ENCODE measurements at regions not wholly inside any gene's neighbourhood (a gene's known extent, or its start where the extent isn't known, plus 50 kb on each side); places are given as distances from the start of the nearest gene placed in this dataset.

- H3K36me3 ChIP-seq (ENCODE audit: control insufficient read depth in 3 of 3, insufficient read depth in 2 of 3, low read depth in 1 of 3, low read length in 3 of 3) = no peaks in the 10 kb centered on the region
- no peak overlapping the region for H3K27ac ChIP-seq (ENCODE audit: low read depth in 1 of 3, low read length in 2 of 3)
- H3K4me3 ChIP-seq (ENCODE audit: low read depth in 1 of 3, low read length in 3 of 3) = no peak overlapping the region
- H3K4me1 ChIP-seq (ENCODE audit: control insufficient read depth in 3 of 3, insufficient read depth in 2 of 3, low read depth in 1 of 3, low read length in 2 of 3) = no peaks in the 10 kb centered on the region
- DNase-seq (no peak), FAIRE-seq (no peak)
- WGBS, 3 donors = 81 to 86% (median 82%) methylated on average over 1 of the region's 1 CpG
- H3K27me3 ChIP-seq (ENCODE audit: control insufficient read depth in 3 of 3, insufficient read depth in 3 of 3, low read length in 3 of 3) = no peaks in the 10 kb centered on the region
- H3K9me3 ChIP-seq (ENCODE audit: control insufficient read depth in 2 of 2, insufficient read depth in 1 of 2, low read depth in 1 of 2, low read length in 1 of 2) = no peaks in the 10 kb centered on the region
Measured at GRCh38 chr14:30257946-30258661, 300.9 kb upstream of the G2E3 start.

GRCh38 chr14:30260833-30261607, 297.9 kb upstream of the G2E3 start:
- DNase-seq (no peak), FAIRE-seq (no peak)
- Histone ChIP-seq H3K9me3 (ENCODE audit: control insufficient read depth in 2 of 2, insufficient read depth in 1 of 2, low read depth in 1 of 2, low read length in 1 of 2) (no peaks in the 10 kb centered on the region), H3K4me1 (ENCODE audit: control insufficient read depth in 3 of 3, insufficient read depth in 2 of 3, low read depth in 1 of 3, low read length in 2 of 3) (no peaks in the 10 kb centered on the region), H3K36me3 (ENCODE audit: control insufficient read depth in 3 of 3, insufficient read depth in 2 of 3, low read depth in 1 of 3, low read length in 3 of 3) (no peaks in the 10 kb centered on the region), H3K27ac (ENCODE audit: low read depth in 1 of 3, low read length in 2 of 3) (no peak overlapping the region), H3K4me3 (ENCODE audit: low read depth in 1 of 3, low read length in 3 of 3) (no peak overlapping the region), H3K27me3 (ENCODE audit: control insufficient read depth in 3 of 3, insufficient read depth in 3 of 3, low read length in 3 of 3) (no peaks in the 10 kb centered on the region)
- WGBS, 3 donors = 73 to 77% (median 75%) methylated on average over 9 of the region's 9 CpGs

GRCh38 chr14:30264161-30264560, 294.8 kb upstream of the G2E3 start:
- peaks cover 0 to 4% (median 0%) of the 10 kb centered on the region in 3 donors for H3K27me3 ChIP-seq (ENCODE audit: control insufficient read depth in 3 of 3, insufficient read depth in 3 of 3, low read length in 3 of 3)
- H3K36me3 ChIP-seq (ENCODE audit: control insufficient read depth in 3 of 3, insufficient read depth in 2 of 3, low read depth in 1 of 3, low read length in 3 of 3) = no peaks in the 10 kb centered on the region
- DNase-seq (no peak), FAIRE-seq (no peak)
- H3K4me1 ChIP-seq (ENCODE audit: control insufficient read depth in 3 of 3, insufficient read depth in 2 of 3, low read depth in 1 of 3, low read length in 2 of 3) = no peaks in the 10 kb centered on the region
- no peaks in the 10 kb centered on the region for H3K9me3 ChIP-seq (ENCODE audit: control insufficient read depth in 2 of 2, insufficient read depth in 1 of 2, low read depth in 1 of 2, low read length in 1 of 2)
- no peak overlapping the region for H3K27ac ChIP-seq (ENCODE audit: low read depth in 1 of 3, low read length in 2 of 3)
- H3K4me3 ChIP-seq (ENCODE audit: low read depth in 1 of 3, low read length in 3 of 3) = no peak overlapping the region

- Histone ChIP-seq H3K27ac (ENCODE audit: low read depth in 1 of 3, low read length in 2 of 3) (no peak overlapping the region), H3K9me3 (ENCODE audit: control insufficient read depth in 2 of 2, insufficient read depth in 1 of 2, low read depth in 1 of 2, low read length in 1 of 2) (no peaks in the 10 kb centered on the region), H3K4me1 (ENCODE audit: control insufficient read depth in 3 of 3, insufficient read depth in 2 of 3, low read depth in 1 of 3, low read length in 2 of 3) (no peaks in the 10 kb centered on the region), H3K27me3 (ENCODE audit: control insufficient read depth in 3 of 3, insufficient read depth in 3 of 3, low read length in 3 of 3) (peaks cover 0 to 7% (median 0%) of the 10 kb centered on the region in 3 donors), H3K4me3 (ENCODE audit: low read depth in 1 of 3, low read length in 3 of 3) (no peak overlapping the region), H3K36me3 (ENCODE audit: control insufficient read depth in 3 of 3, insufficient read depth in 2 of 3, low read depth in 1 of 3, low read length in 3 of 3) (no peaks in the 10 kb centered on the region)
- FAIRE-seq = no peak
- no peak for DNase-seq
- WGBS, 3 donors = 72 to 83% (median 72%) methylated on average over 3 of the region's 3 CpGs
Measured at GRCh38 chr14:30266290-30266689, 292.7 kb upstream of the G2E3 start.

- FAIRE-seq (no peak), DNase-seq (no peak)
- H3K9me3 ChIP-seq (ENCODE audit: control insufficient read depth in 2 of 2, insufficient read depth in 1 of 2, low read depth in 1 of 2, low read length in 1 of 2) = no peaks in the 10 kb centered on the region
- H3K27ac ChIP-seq (ENCODE audit: low read depth in 1 of 3, low read length in 2 of 3) = no peak overlapping the region
- no peak overlapping the region for H3K4me3 ChIP-seq (ENCODE audit: low read depth in 1 of 3, low read length in 3 of 3)
- WGBS, 3 donors = 58 to 62% (median 59%) methylated on average over 1 of the region's 1 CpG
- H3K27me3 ChIP-seq (ENCODE audit: control insufficient read depth in 3 of 3, insufficient read depth in 3 of 3, low read length in 3 of 3) = peaks cover 0 to 7% (median 0%) of the 10 kb centered on the region in 3 donors
- no peaks in the 10 kb centered on the region for H3K36me3 ChIP-seq (ENCODE audit: control insufficient read depth in 3 of 3, insufficient read depth in 2 of 3, low read depth in 1 of 3, low read length in 3 of 3)
- no peaks in the 10 kb centered on the region for H3K4me1 ChIP-seq (ENCODE audit: control insufficient read depth in 3 of 3, insufficient read depth in 2 of 3, low read depth in 1 of 3, low read length in 2 of 3)
Measured at GRCh38 chr14:30267141-30267540, 291.8 kb upstream of the G2E3 start.

- H3K36me3 ChIP-seq (ENCODE audit: control insufficient read depth in 3 of 3, insufficient read depth in 2 of 3, low read depth in 1 of 3, low read length in 3 of 3) = no peaks in the 10 kb centered on the region
- DNase-seq (peak; percentile 73 to 84), FAIRE-seq (no peak)
- no peak overlapping the region for H3K4me3 ChIP-seq (ENCODE audit: low read depth in 1 of 3, low read length in 3 of 3)
- H3K27ac ChIP-seq (ENCODE audit: low read depth in 1 of 3, low read length in 2 of 3) = no peak overlapping the region
- H3K9me3 ChIP-seq (ENCODE audit: control insufficient read depth in 2 of 2, insufficient read depth in 1 of 2, low read depth in 1 of 2, low read length in 1 of 2) = no peaks in the 10 kb centered on the region
- peaks cover 0 to 7% (median 0%) of the 10 kb centered on the region in 3 donors for H3K27me3 ChIP-seq (ENCODE audit: control insufficient read depth in 3 of 3, insufficient read depth in 3 of 3, low read length in 3 of 3)
- 30 to 33% (median 31%) methylated on average over 29 of the region's 29 CpGs for WGBS, 3 donors
- no peaks in the 10 kb centered on the region for H3K4me1 ChIP-seq (ENCODE audit: control insufficient read depth in 3 of 3, insufficient read depth in 2 of 3, low read depth in 1 of 3, low read length in 2 of 3)
Measured at GRCh38 chr14:30270200-30271161, 288.5 kb upstream of the G2E3 start.

GRCh38 chr14:30271811-30272323, 287.1 kb upstream of the G2E3 start:
- 71 to 81% (median 79%) methylated on average over 6 of the region's 6 CpGs for WGBS, 3 donors

More at GRCh38 chr14:30271811-30272323, 287.1 kb upstream of the G2E3 start:
- FAIRE-seq (no peak), DNase-seq (no peak)
- H3K9me3 ChIP-seq (ENCODE audit: control insufficient read depth in 2 of 2, insufficient read depth in 1 of 2, low read depth in 1 of 2, low read length in 1 of 2) = no peaks in the 10 kb centered on the region
- H3K27me3 ChIP-seq (ENCODE audit: control insufficient read depth in 3 of 3, insufficient read depth in 3 of 3, low read length in 3 of 3) = peaks cover 0 to 7% (median 0%) of the 10 kb centered on the region in 3 donors
- no peaks in the 10 kb centered on the region for H3K4me1 ChIP-seq (ENCODE audit: control insufficient read depth in 3 of 3, insufficient read depth in 2 of 3, low read depth in 1 of 3, low read length in 2 of 3)
- no peak overlapping the region for H3K27ac ChIP-seq (ENCODE audit: low read depth in 1 of 3, low read length in 2 of 3)
- H3K4me3 ChIP-seq (ENCODE audit: low read depth in 1 of 3, low read length in 3 of 3) = no peak overlapping the region
- no peaks in the 10 kb centered on the region for H3K36me3 ChIP-seq (ENCODE audit: control insufficient read depth in 3 of 3, insufficient read depth in 2 of 3, low read depth in 1 of 3, low read length in 3 of 3)
